ENCODE measurements at regions not wholly inside any gene's neighbourhood (a gene's known extent, or its start where the extent isn't known, plus 50 kb on each side); places are given as distances from the start of the nearest gene placed in this dataset.
A peak's percentile ranks its signal among the peaks of the same experiment; 100 is the strongest.

- DNase-seq, result peak; percentile 65
- in situ Hi-C loops (cut with HindIII; ENCODE audit: low pct_ligation_motif_present, low pct_unique_long_range_greater_than_20kb, low sequenced_read_pairs), result no loop called here
These were observed 380.5 kb upstream of the CAMK1G start for GRCh38 chr1:209202830-209203532.

- in situ Hi-C loops (cut with HindIII; ENCODE audit: low pct_ligation_motif_present, low pct_unique_long_range_greater_than_20kb, low sequenced_read_pairs), result no loop called here
- no peak for DNase-seq
These were observed 380.0 kb upstream of the CAMK1G start for GRCh38 chr1:209203533-209203895.

- no peak for DNase-seq
- in situ Hi-C loops (cut with HindIII; ENCODE audit: low pct_ligation_motif_present, low pct_unique_long_range_greater_than_20kb, low sequenced_read_pairs), result no loop called here
These were observed 378.5 kb upstream of the CAMK1G start for GRCh38 chr1:209205039-209205438.

GRCh38 chr1:209207126-209207700 is 376.3 kb upstream of the CAMK1G start:
- DNase-seq, result no peak
- in situ Hi-C loops (cut with HindIII; ENCODE audit: low pct_ligation_motif_present, low pct_unique_long_range_greater_than_20kb, low sequenced_read_pairs), result no loop called here

GRCh38 chr1:209207701-209208286 is 375.7 kb upstream of the CAMK1G start:
- peak; percentile 74 for DNase-seq
- in situ Hi-C loops (cut with HindIII; ENCODE audit: low pct_ligation_motif_present, low pct_unique_long_range_greater_than_20kb, low sequenced_read_pairs), result no loop called here

- no peak for DNase-seq
- in situ Hi-C loops (cut with HindIII; ENCODE audit: low pct_ligation_motif_present, low pct_unique_long_range_greater_than_20kb, low sequenced_read_pairs), result no loop called here
These were observed 374.9 kb upstream of the CAMK1G start for GRCh38 chr1:209208648-209209047.

- in situ Hi-C loops (cut with HindIII; ENCODE audit: low pct_ligation_motif_present, low pct_unique_long_range_greater_than_20kb, low sequenced_read_pairs), result no loop called here
- DNase-seq, result no peak
These were observed 369.5 kb upstream of the CAMK1G start for GRCh38 chr1:209213989-209214388.

- no peak for DNase-seq
- in situ Hi-C loops (cut with HindIII; ENCODE audit: low pct_ligation_motif_present, low pct_unique_long_range_greater_than_20kb, low sequenced_read_pairs), result no loop called here
These were observed 367.7 kb upstream of the CAMK1G start for GRCh38 chr1:209215826-209216225.

GRCh38 chr1:209218113-209218512 is 365.4 kb upstream of the CAMK1G start:
- in situ Hi-C loops (cut with HindIII; ENCODE audit: low pct_ligation_motif_present, low pct_unique_long_range_greater_than_20kb, low sequenced_read_pairs), result no loop called here
- DNase-seq, result no peak

GRCh38 chr1:209218981-209219380 is 364.5 kb upstream of the CAMK1G start:
- in situ Hi-C loops (cut with HindIII; ENCODE audit: low pct_ligation_motif_present, low pct_unique_long_range_greater_than_20kb, low sequenced_read_pairs), result no loop called here
- no peak for DNase-seq

- in situ Hi-C loops (cut with HindIII; ENCODE audit: low pct_ligation_motif_present, low pct_unique_long_range_greater_than_20kb, low sequenced_read_pairs), result no loop called here
- DNase-seq, result no peak
These were observed 363.6 kb upstream of the CAMK1G start for GRCh38 chr1:209219791-209220524.

GRCh38 chr1:209222826-209223225 is 360.7 kb upstream of the CAMK1G start:
- no peak for DNase-seq
- in situ Hi-C loops (cut with HindIII; ENCODE audit: low pct_ligation_motif_present, low pct_unique_long_range_greater_than_20kb, low sequenced_read_pairs), result no loop called here

- in situ Hi-C loops (cut with HindIII; ENCODE audit: low pct_ligation_motif_present, low pct_unique_long_range_greater_than_20kb, low sequenced_read_pairs), result no loop called here
These were observed 359.7 kb upstream of the CAMK1G start for GRCh38 chr1:209223791-209224190.

GRCh38 chr1:209224886-209225285 is 358.6 kb upstream of the CAMK1G start:
- in situ Hi-C loops (cut with HindIII; ENCODE audit: low pct_ligation_motif_present, low pct_unique_long_range_greater_than_20kb, low sequenced_read_pairs), result no loop called here
- no peak for DNase-seq

More at GRCh38 chr1:209223791-209224190, 359.7 kb upstream of the CAMK1G start:
- DNase-seq, result no peak

GRCh38 chr1:209227171-209227570 is 356.3 kb upstream of the CAMK1G start:
- in situ Hi-C loops (cut with HindIII; ENCODE audit: low pct_ligation_motif_present, low pct_unique_long_range_greater_than_20kb, low sequenced_read_pairs), result no loop called here
- no peak for DNase-seq

GRCh38 chr1:209227941-209228340 is 355.6 kb upstream of the CAMK1G start:
- in situ Hi-C loops (cut with HindIII; ENCODE audit: low pct_ligation_motif_present, low pct_unique_long_range_greater_than_20kb, low sequenced_read_pairs), result no loop called here
- no peak for DNase-seq

GRCh38 chr1:209229494-209230061 is 353.9 kb upstream of the CAMK1G start:
- in situ Hi-C loops (cut with HindIII; ENCODE audit: low pct_ligation_motif_present, low pct_unique_long_range_greater_than_20kb, low sequenced_read_pairs), result no loop called here
- no peak for DNase-seq

GRCh38 chr1:209230314-209230713 is 353.2 kb upstream of the CAMK1G start:
- in situ Hi-C loops (cut with HindIII; ENCODE audit: low pct_ligation_motif_present, low pct_unique_long_range_greater_than_20kb, low sequenced_read_pairs), result no loop called here
- DNase-seq, result no peak

- in situ Hi-C loops (cut with HindIII; ENCODE audit: low pct_ligation_motif_present, low pct_unique_long_range_greater_than_20kb, low sequenced_read_pairs), result no loop called here
- DNase-seq, result no peak
These were observed 351.9 kb upstream of the CAMK1G start for GRCh38 chr1:209231476-209232156.
